Stimulated activated CD8-positive, alpha-beta memory T cell treated with anti-CD3 and anti-CD28 coated beads, Interleukin-12 subunit alpha, Interleukin-12 subunit beta, amount 100 ng/mL, for 1 hour (primary cell): ENCODE measurements at regions not wholly inside any gene's neighbourhood (a gene's known extent, or its start where the extent isn't known, plus 50 kb on each side); places are given as distances from the start of the nearest gene placed in this dataset.
"Not testable (repeated sequence)": the region's sequence is repeated elsewhere in the genome, so short reads cannot be mapped to it uniquely, and the experiment has no call there.

Experiments used
- DNase-seq: peaks from one replicate; pipeline ENCODE4 v3.0.0-alpha.2; 2020; ENCODE audit warnings: low read depth

- DNase-seq = no peak
Measured at GRCh38 chr12:107826276-107826675, 51.8 kb downstream of the ASCL4 start.

DNA sequence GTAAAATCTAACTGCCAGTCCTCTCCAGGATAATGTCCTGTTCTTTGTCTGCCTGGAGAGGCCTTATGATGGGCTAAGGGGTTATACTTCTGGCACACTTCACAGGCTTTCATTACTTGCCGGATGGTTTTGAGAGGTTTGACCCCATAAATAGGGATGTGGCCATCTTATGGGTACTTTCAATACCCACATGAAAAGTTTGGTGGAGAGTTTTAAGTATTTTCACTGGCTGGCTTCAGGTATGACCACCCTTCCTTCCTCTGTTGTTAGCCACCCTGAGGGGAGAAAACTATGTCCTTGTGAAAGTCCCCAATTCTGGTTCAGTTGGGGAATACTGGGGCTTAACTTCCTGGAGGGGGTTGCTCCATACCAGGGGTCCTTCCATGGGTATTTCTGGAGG lies 54.8 kb downstream of the ASCL4 start:
- DNase-seq = no peak

DNA sequence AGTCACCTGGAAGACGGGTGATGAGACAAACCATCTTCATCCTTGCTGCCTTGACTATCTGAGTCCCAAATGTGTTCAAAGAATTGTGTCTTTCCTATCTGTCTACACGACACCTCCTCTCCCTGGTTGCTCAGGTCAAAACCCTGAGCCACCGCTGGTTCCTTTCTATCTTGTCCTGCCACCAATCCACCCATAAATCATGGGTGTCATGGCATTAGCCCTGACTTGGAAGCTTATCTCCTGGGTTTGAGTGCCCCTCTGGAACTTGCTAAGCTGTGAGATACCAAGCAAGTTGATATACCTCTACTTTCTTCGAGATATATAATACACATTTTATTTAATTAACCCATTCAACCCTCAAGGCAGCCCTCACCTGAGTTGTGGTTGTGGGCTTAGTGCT lies 57.9 kb downstream of the ASCL4 start:
- no peak for DNase-seq

GRCh38 chr12:107840186-107840585 lies 65.7 kb downstream of the ASCL4 start:
- no peak for DNase-seq

- DNase-seq = no peak
Measured at GRCh38 chr12:107843351-107844311, 69.1 kb downstream of the ASCL4 start.

GRCh38 chr12:107844312-107844921 lies 69.9 kb downstream of the ASCL4 start:
- no peak for DNase-seq

DNA sequence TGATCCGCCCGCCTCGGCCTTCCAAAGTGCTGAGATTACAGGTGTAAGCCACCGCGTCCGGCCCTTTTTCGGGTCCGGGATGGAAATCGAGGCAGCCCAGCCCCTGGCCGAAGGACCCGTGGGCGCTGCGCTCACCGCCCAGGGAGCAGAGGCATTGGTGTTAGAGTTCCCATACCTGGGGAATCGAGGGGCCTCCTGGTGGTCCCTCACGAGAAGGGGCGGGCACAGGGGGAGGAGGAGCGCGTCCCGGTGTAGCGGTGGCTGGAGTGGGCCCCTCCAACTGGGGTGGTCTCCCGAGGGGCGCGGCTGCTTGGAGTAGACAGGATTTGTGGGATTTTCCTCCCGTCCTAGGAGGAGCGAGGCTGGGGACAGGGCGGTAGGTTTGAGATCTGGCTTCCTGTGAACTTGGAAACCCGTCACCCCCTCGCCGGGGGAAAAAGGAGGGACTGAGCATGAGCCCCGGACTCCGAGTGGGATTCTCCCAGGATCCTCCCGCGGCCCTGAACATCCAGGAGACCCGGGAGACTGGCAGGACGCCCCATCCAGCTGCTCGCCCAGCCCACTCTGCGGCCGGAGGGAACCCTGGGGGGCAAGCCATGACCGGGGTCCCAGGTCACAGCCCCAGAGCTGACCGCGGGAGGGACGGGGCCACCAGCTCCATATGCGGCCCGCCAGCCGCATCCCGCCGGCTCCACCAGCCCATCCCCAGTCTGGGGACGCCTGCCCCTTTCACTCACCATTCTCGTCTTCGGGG lies 70.9 kb downstream of the ASCL4 start:
- DNase-seq = no peak

DNA sequence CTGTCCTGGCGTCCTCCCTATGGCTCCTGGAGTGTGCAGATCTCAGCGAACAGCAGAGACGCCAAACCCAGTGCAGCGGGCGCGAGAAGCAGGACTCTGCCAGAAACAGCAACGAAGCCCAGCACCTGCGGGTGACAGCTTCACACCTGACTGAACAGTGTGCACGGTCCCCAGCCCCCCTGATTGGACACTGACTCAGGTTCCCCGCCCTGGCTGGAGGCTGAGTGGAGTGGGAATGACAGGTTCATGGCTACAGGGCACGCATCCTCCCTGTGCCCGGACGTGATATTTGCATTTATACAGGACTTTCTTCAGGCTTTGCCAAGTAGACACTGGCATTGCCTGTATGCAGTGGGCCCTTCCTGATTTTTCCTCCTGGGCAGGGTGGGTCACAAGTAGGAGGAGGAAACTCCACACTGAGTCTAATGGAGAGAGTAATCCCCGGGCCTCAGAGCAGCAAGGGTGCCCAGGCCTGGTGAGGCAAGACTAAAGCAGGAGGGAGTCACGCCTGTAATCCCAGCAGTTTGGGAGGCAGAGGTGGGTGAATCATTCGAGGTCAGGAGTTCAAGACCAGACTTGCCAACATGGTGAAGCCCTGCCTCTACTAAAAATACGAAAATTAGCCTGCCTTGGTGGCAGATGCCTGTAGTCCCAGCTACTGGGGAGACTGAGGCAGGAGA lies 71.6 kb downstream of the ASCL4 start:
- DNase-seq = no peak

DNA sequence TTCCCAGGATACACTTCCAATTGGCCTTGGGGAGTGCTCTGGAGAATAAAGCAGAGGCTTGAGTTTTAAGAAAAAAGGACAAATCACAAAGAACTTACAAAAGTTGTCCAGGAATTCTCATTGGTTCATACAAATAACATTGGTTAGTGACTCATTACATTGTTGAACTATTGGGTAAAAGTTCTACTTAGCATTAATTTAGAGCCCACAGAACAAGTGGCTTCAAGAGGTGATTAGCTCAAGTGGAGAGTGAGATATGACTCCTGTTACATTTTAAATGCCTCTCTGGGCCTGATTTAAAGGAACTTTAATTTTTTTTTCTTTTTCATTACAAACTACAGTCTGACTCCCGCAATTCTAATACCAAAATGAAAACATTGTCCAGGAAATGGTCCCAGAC lies 72.9 kb downstream of the ASCL4 start:
- no peak for DNase-seq

GRCh38 chr12:107847830-107848229 lies 73.3 kb downstream of the ASCL4 start:
- DNase-seq = no peak

GRCh38 chr12:107853479-107853878 lies 79.0 kb downstream of the ASCL4 start:
- no peak for DNase-seq

DNA sequence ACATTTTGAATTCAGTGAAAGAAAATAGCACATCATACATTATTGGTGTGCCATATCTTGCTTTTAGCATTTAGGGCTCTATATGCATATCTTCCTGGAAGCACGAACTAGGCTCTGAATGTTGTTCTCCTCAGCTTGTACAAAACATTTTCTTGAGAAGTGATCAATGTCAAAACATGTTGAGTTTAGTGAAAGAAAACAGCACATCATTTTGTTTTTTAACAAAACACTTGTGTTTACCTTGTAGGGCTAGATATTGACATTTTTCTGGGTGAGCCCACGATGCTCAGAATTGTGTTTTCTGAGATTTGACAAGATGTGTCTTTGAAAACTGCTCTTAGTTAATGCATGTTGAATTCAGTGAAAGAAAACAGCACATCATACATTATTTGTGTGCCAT lies 81.0 kb downstream of the ASCL4 start:
- no peak for DNase-seq

- no peak for DNase-seq
Measured at GRCh38 chr12:107856096-107856495, 81.6 kb downstream of the ASCL4 start.

DNA sequence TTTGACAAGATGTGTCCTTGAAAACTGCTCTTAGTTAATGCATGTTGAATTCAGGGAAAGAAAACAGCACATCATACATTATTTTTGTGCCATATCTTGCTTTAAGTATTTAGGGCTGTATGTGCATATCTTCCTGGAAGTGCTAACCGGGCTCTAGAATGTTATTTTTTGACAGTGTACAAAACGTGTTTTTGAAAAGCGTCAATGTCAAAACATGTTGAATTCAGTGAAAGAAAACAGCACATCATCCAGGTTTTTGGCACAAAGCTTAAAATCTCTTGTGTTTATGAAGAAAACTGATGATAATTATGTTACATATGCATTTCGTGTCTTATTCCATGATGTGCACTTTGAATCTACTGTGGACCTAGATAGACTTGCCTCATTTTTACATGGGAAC lies 82.7 kb downstream of the ASCL4 start:
- DNase-seq = no peak

GRCh38 chr12:107859367-107859766 lies 84.9 kb downstream of the ASCL4 start:
- DNase-seq = no peak

- no peak for DNase-seq
Measured at GRCh38 chr12:107864235-107864634, 89.7 kb downstream of the ASCL4 start.

- DNase-seq = not testable (repeated sequence)
Measured at GRCh38 chr12:107864727-107865126, 90.2 kb downstream of the ASCL4 start.

- DNase-seq = no peak
Measured at GRCh38 chr12:107873223-107873622, 98.7 kb downstream of the ASCL4 start.

- DNase-seq = no peak
Measured at GRCh38 chr12:107875786-107876185, 101.3 kb downstream of the ASCL4 start.

GRCh38 chr12:107884769-107885694 lies 110.5 kb downstream of the ASCL4 start:
- DNase-seq = no peak

DNA sequence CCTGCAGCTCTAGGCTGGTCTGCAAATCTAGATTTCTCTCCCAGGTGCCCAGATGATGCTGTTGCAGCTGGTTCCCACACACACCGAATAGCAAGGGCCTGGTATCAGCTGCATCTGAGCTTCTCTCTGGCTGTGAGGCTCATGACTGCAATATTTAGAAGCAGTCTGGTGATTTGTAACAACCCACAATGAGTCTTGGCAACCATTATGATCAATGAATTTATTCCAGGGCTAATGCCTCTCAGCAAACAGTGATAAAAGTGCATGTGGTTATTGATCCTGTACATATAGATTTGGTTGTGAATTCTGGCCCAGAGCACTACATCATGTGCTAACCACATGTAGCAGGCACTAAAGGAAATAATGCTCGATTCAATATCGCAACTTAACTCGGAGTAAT lies 114.3 kb downstream of the ASCL4 start:
- no peak for DNase-seq
